Left colon (tissue), 2 donors: ENCODE measurements at regions not wholly inside any gene's neighbourhood (a gene's known extent, or its start where the extent isn't known, plus 50 kb on each side); places are given as distances from the start of the nearest gene placed in this dataset.

Experiments
- ATAC-seq: fragments of 200-7000 bp; cut with Tn5 transposase; one replicate; pipeline ENCODE4 v1.9.1; 2020; ENCODE audit warnings: mild to moderate bottlenecking, moderate library complexity
- DNase-seq, 2 donors: peaks; one replicate each; pipeline ENCODE4 v3.0.0-alpha.2; 2020
- intact Hi-C, 2 donors: fragments of 100-400 bp; cut with DNase I in 1 of 2; cut with micrococcal nuclease in 1 of 2; formaldehyde crosslinking; loops; one replicate each; pipeline versions ENCODE4 v1.11.2 to v1.14.0; 2022; cut with DNase I, micrococcal nuclease
- donor health status: DM: no; HTN: no; CAD: no.
- donor health status: DM: yes; HTN: yes; CAD: no.

- intact Hi-C loops, result no loop called here
- no peak for ATAC-seq
- DNase-seq, result no peak
These were observed 59.5 kb upstream of the JDP2 start for GRCh38 chr14:75368333-75368732.

GRCh38 chr14:75369506-75369905, 58.3 kb upstream of the JDP2 start:
- ATAC-seq (no peak), DNase-seq (no peak)
- intact Hi-C loops, result no loop called here

- no peak for ATAC-seq
These were observed 57.2 kb upstream of the JDP2 start for GRCh38 chr14:75370416-75371205.

GRCh38 chr14:75371297-75371696, 56.5 kb upstream of the JDP2 start:
- ATAC-seq, result no peak
- DNase-seq, result no peak
- intact Hi-C loops, result no loop called here

More at GRCh38 chr14:75370416-75371205, 57.2 kb upstream of the JDP2 start:
- DNase-seq, result no peak
- intact Hi-C loops, result no loop called here

- DNase-seq, result no peak
- intact Hi-C loops, result no loop called here
- no peak for ATAC-seq
These were observed 55.6 kb upstream of the JDP2 start for GRCh38 chr14:75372260-75372659.

GRCh38 chr14:75373133-75373532, 54.7 kb upstream of the JDP2 start:
- intact Hi-C loops, result no loop called here
- DNase-seq (no peak), ATAC-seq (no peak)

- DNase-seq (no peak), ATAC-seq (no peak)
- intact Hi-C loops, result no loop called here
These were observed 54.2 kb upstream of the JDP2 start for GRCh38 chr14:75373616-75374015.

GRCh38 chr14:75374911-75375310, 52.9 kb upstream of the JDP2 start:
- DNase-seq (no peak), ATAC-seq (no peak)
- intact Hi-C loops, result no loop called here

GRCh38 chr14:75375983-75376382, 51.8 kb upstream of the JDP2 start:
- DNase-seq (no peak), ATAC-seq (no peak)
- intact Hi-C loops, result no loop called here
